ENCODE measurements at regions not wholly inside any gene's neighbourhood (a gene's known extent, or its start where the extent isn't known, plus 50 kb on each side); places are given as distances from the start of the nearest gene placed in this dataset.
A peak's percentile ranks its signal among the peaks of the same experiment; 100 is the strongest.

- no peak for DNase-seq
These were observed 141.2 kb downstream of the GMNC start for GRCh38 chr3:190721330-190721729.

GRCh38 chr3:190718671-190719070, 143.8 kb downstream of the GMNC start:
- DNase-seq, result peak; percentile 80

- DNase-seq, result no peak
These were observed 144.4 kb downstream of the GMNC start for GRCh38 chr3:190718097-190718496.

GRCh38 chr3:190716961-190717360, 145.5 kb downstream of the GMNC start:
- DNase-seq, result no peak

- DNase-seq, result peak; percentile 28
These were observed 146.3 kb downstream of the GMNC start for GRCh38 chr3:190716211-190716610.

GRCh38 chr3:190710723-190711122, 151.8 kb downstream of the GMNC start:
- no peak for DNase-seq

GRCh38 chr3:190709351-190709773, 153.1 kb downstream of the GMNC start:
- DNase-seq, result peak; percentile 81
